SK-N-MC (cell line): ENCODE measurements at regions not wholly inside any gene's neighbourhood (a gene's known extent, or its start where the extent isn't known, plus 50 kb on each side); places are given as distances from the start of the nearest gene placed in this dataset.

Experiments used
- DNase-seq: peaks from one replicate; pipeline ENCODE4 v3.0.0-alpha.2; 2011; ENCODE audit warnings: low read depth, low spot score
- H3K27ac ChIP-seq: fragments of 200-600 bp; sonication (generic); 2 replicates; pipeline ENCODE4 v1.5.1; 2016; ENCODE audit warnings: mixed run types
- H3K36me3 ChIP-seq: fragments of 200-600 bp; sonication (generic); 2 replicates; pipeline ENCODE4 v1.6.1; 2017; ENCODE audit warnings: antibody characterized with exemption, low read length, mixed read lengths; ENCODE audit not compliant: insufficient read depth
- H3K4me3 ChIP-seq: fragments of 200-600 bp; sonication (generic); 2 replicates; pipeline ENCODE4 v1.5.1; 2016
- H3K9ac ChIP-seq: fragments of 200-600 bp; sonication (generic); 2 replicates; pipeline ENCODE4 v1.8.0; 2017; ENCODE audit warnings: mixed run types, mixed read lengths; ENCODE audit not compliant: insufficient read length
- H3K9me3 ChIP-seq: fragments of 200-600 bp; sonication (generic); 2 replicates; pipeline ENCODE4 v1.6.1; 2017; ENCODE audit warnings: low read depth, mild to moderate bottlenecking, antibody characterized with exemption, low read length, moderate library complexity, mixed read lengths
- EZH2 ChIP-seq: fragments of 200-600 bp; sonication (generic); IDR thresholded peaks from one replicate; pipeline ENCODE4 v1.6.1; 2017; ENCODE audit warnings: antibody characterized with exemption
- FOXP2 ChIP-seq: optimal IDR thresholded peaks from 2 replicates; pipeline ENCODE3; 2011; ENCODE audit warnings: mild to moderate bottlenecking, moderate library complexity; ENCODE audit not compliant: insufficient read depth; ENCODE audit errors: extremely low read length, control extremely low read depth
- POLR2AphosphoS5 ChIP-seq: IDR thresholded peaks from 2 replicates; pipeline ENCODE4 v1.6.1; 2012; ENCODE audit warnings: mild to moderate bottlenecking, low read depth, low read length, borderline replicate concordance

DNA sequence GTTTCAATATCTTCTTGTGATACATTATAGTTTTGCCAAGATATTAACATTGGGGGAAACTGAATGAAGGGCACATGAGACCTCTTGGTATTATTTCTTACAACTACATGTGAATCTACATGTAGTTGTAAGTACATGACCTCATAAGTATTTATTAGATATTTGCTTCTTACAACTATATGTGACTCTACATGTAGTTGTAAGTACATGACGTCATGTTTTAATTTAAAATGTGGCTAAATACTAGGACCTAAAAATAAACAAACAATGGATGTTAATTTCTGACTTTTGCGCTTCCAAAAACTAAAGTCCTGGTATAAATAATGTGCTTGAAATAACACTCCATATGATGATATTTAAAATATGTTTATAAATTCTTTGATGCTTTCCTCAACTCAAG, 190.2 kb downstream of the CBLL2 start:
- Histone ChIP-seq H3K36me3 (no peaks in the 10 kb centered on the region), H3K27ac (no peak overlapping the region), H3K9ac (no peak overlapping the region), H3K9me3 (no peaks in the 10 kb centered on the region), H3K4me3 (no peak overlapping the region)
- no peak for DNase-seq
- TF ChIP-seq POLR2AphosphoS5 (no peak), FOXP2 (no peak), EZH2 (no peak)

DNA sequence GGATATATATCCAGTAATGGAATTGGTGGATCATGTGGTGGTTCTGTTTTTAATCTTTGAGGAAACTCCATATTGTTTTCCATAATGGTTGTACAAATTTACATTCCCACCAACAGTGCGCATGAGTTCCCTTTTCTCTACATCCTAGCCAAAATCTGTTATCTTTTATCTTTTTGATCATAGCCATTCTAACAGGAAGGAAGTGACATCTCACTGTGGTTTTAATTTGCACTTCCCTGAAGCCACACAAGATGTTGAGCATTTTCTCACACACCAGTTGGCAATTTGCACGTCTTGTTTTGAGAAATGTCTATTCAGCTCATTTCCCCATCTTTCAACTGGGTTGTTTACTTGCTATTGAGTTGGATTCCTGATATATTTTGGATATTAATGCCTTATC, 194.9 kb downstream of the CBLL2 start:
- peak; percentile 52 for DNase-seq
- no peak for TF ChIP-seq FOXP2
- TF ChIP-seq POLR2AphosphoS5 = peak; percentile 30; the same call in 1 of the 2 replicates
- no peak for TF ChIP-seq EZH2
- peak overlapping the region; percentile 28; the same call in 1 of the 2 replicates for H3K27ac ChIP-seq
- no peaks in the 10 kb centered on the region for H3K36me3 ChIP-seq
- no peaks in the 10 kb centered on the region for H3K9me3 ChIP-seq
- no peak overlapping the region for H3K9ac ChIP-seq
- no peak overlapping the region for H3K4me3 ChIP-seq

- H3K9me3 ChIP-seq = no peaks in the 10 kb centered on the region
These were observed 208.7 kb downstream of the CBLL2 start for GRCh38 chrX:22481436-22481835.

DNA sequence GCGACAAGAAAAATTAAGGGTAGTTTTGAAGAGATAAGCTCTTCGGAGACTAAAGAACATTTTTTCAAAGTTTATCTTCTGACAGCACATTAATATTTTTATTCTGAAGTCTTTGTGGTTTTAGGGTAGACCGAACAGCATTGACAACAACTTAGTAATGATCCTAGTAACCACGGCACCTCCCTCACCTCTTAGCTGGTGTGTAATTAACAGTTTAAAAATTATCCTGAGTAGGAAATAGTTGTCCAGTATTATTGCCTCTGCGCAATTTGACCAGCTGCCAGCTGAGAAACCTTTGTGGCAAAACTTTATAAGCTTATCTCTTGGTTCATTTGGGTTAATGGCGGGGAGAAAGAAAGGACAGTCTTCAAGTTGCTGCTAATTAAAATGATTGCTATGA, 213.6 kb downstream of the CBLL2 start:
- peak overlapping the region; percentile 60; the same call in 1 of the 2 replicates for H3K27ac ChIP-seq
- H3K9ac ChIP-seq = no peak overlapping the region
- H3K36me3 ChIP-seq = no peaks in the 10 kb centered on the region
- no peak overlapping the region for H3K4me3 ChIP-seq
- DNase-seq = no peak
- TF ChIP-seq POLR2AphosphoS5 = no peak
- TF ChIP-seq FOXP2 = no peak
- TF ChIP-seq EZH2 = no peak
- H3K9me3 ChIP-seq = no peaks in the 10 kb centered on the region

More at GRCh38 chrX:22481436-22481835, 208.7 kb downstream of the CBLL2 start:
- no peak for TF ChIP-seq POLR2AphosphoS5
- TF ChIP-seq FOXP2 = no peak
- no peak for TF ChIP-seq EZH2
- Histone ChIP-seq H3K27ac (no peak overlapping the region), H3K4me3 (no peak overlapping the region), H3K9ac (no peak overlapping the region), H3K36me3 (no peaks in the 10 kb centered on the region)
- no peak for DNase-seq

DNA sequence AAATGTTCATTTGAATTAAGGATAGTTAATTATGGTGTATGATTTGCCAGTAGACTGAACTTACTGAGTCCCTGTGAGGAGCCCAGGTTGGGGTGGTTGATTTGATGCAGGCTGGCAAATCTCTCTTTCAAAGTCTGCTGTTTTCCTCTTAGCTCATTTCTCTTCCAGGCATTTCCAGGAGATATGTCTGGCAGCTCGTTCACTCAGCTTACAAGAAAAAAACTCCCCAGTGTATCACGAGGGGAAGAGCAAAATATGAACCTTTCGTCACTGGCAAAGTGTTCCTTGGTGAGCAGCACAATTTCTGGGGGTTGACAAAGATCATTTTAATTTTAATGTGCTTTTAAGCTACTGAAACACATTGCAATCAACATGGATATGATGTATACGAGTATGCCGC, 244.2 kb downstream of the CBLL2 start:
- no peak for TF ChIP-seq FOXP2
- H3K4me3 ChIP-seq = no peak overlapping the region
- no peaks in the 10 kb centered on the region for H3K36me3 ChIP-seq
- H3K27ac ChIP-seq = no peak overlapping the region
- H3K9ac ChIP-seq = no peak overlapping the region
- no peak for DNase-seq
- H3K9me3 ChIP-seq = no peaks in the 10 kb centered on the region

GRCh38 chrX:22520128-22520828, 247.6 kb downstream of the CBLL2 start:
- TF ChIP-seq POLR2AphosphoS5 (no peak), FOXP2 (no peak), EZH2 (no peak)
- no peak overlapping the region for H3K9ac ChIP-seq
- H3K36me3 ChIP-seq = no peaks in the 10 kb centered on the region
- H3K9me3 ChIP-seq = no peaks in the 10 kb centered on the region
- H3K4me3 ChIP-seq = no peak overlapping the region
- DNase-seq = no peak
- H3K27ac ChIP-seq = no peak overlapping the region

DNA sequence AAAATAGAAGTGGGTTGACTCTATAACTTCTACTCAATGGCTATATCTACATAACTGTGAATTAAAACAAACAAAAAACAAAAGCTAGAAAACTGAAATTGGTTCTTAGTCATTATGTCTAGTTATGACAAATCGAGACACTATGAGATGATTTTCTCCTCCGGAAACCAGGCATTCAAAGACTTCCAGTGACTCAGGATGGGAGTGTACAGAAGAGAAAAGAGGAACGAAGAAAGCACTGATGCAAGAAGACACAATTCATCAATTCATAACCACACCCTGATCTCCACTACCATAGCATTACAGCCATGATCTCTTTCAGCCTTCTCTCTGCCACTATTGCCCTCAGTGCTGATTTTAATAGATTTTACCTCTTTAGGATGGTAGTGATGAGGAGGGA, 253.6 kb downstream of the CBLL2 start:
- no peaks in the 10 kb centered on the region for H3K36me3 ChIP-seq
- TF ChIP-seq EZH2 (no peak), FOXP2 (no peak), POLR2AphosphoS5 (no peak)
- H3K9me3 ChIP-seq = no peaks in the 10 kb centered on the region
- H3K4me3 ChIP-seq = no peak overlapping the region
- DNase-seq = no peak
- H3K27ac ChIP-seq = no peak overlapping the region
- no peak overlapping the region for H3K9ac ChIP-seq

GRCh38 chrX:22527302-22527701, 254.6 kb downstream of the CBLL2 start:
- Histone ChIP-seq H3K27ac (no peak overlapping the region), H3K9me3 (no peaks in the 10 kb centered on the region), H3K36me3 (no peaks in the 10 kb centered on the region), H3K9ac (no peak overlapping the region), H3K4me3 (no peak overlapping the region)
- DNase-seq = no peak
- no peak for TF ChIP-seq POLR2AphosphoS5
- TF ChIP-seq FOXP2 = no peak
- no peak for TF ChIP-seq EZH2

DNA sequence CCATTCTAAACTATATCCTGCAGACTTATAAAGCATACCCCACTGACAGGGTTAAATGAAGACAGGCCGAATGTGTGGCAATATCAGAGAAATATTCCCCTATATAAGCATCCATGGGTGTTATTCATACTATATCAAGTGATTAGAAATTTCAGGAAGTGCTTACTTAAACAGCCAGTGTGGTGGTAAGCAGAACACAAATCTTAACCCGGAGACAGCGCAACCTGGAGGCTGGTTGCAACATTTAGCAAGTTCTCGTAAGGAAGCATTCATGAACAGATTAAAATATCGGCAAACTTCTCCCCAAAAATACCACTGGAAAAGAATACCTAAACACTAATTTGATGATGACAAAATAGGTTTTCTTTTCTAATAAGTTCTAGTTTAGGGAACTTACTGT, 261.2 kb downstream of the CBLL2 start:
- Histone ChIP-seq H3K4me3 (no peak overlapping the region), H3K27ac (no peak overlapping the region), H3K36me3 (no peaks in the 10 kb centered on the region), H3K9ac (no peak overlapping the region), H3K9me3 (no peaks in the 10 kb centered on the region)
- no peak for TF ChIP-seq FOXP2
- no peak for TF ChIP-seq EZH2
- no peak for TF ChIP-seq POLR2AphosphoS5
- DNase-seq = no peak
